Amygdala (tissue), 56 donors: ENCODE measurements at regions not wholly inside any gene's neighbourhood (a gene's known extent, or its start where the extent isn't known, plus 50 kb on each side); places are given as distances from the start of the nearest gene placed in this dataset.
"Not testable (repeated sequence)": the region's sequence is repeated elsewhere in the genome, so short reads cannot be mapped to it uniquely, and the experiment has no call there.

Source experiments
- DNase-seq, 56 donors: peaks; one replicate each; lab custom pipeline; 2025; lab: John Stamatoyannopoulos, UW

DNA sequence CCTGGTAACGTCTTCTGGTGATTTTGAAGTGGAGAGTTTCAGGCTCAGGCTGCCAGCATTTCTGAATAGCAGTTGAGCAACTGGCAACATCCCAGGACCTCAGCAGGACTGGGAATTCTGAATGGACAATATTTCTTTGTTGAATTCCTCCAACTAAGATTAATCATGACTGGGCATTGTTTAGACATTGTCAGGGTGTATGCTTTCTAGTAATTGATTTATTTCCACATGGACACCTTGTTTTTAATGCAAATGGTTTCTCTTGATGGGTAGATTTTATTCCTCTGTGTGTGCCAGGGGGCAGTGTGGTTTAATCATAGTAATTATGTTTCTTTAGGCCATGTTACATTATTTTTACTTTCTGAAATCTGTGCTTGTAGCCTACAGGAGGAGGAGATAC, 1004.7 kb upstream of the LCORL start:
- peak in 35 of 56 donors; percentile 0 to 63 (median 6) for DNase-seq

DNA sequence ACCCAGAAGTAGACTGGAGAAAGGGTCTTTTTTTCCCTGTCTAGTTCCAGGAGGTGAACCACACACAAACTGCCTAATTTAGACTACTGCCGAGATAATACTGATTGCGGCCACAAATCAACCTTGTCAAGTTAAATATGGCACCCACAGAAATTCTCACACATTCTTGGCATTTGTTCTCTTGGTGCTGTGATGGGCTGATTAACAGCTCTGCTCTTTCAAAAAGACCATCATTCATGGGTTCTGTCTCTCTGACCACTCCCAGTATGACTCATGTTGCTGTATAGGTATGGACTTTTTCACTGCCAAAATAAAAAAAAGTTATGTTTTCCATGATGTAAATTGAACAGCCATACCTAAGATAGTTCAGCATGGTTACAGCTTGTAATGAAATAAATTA, 1003.5 kb upstream of the LCORL start:
- no peak for DNase-seq

DNA sequence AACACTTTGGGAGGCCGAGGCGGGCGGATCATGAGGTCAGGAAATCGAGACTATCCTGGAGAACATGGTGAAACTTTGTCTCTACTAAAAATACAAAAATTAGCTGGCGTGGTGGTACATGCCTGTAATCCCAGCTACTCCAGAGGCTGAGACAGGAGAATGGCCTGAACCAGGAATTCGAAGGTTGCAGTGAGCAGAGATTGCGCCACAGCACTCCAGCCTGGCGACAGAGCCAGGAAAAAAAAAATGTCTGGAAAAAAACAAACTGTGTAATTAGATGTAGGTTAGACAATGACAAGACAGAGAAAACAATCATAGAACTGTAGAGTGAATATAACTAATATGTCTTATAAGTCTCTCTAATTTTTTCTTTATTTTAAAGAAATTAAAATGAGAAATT, 1002.5 kb upstream of the LCORL start:
- no peak for DNase-seq

DNA sequence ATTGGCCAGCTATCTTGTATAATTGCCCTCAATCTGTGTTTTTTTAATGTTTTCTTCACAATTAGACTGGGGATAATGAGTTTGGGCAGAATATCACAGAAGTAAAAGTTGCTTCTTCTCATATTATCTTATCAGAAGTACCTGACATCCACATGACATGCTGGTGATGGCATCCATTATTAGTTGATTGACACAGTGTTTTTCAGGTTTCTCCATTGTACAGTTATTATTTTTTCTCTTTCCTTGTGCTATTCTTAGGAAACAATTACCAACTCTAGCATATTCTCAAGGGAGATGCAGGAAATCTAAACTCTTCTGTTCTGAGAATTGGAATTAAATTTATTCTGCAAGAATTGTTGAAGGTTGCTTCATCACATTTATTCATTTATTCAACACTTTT, 1000.1 kb upstream of the LCORL start:
- DNase-seq, result no peak

DNA sequence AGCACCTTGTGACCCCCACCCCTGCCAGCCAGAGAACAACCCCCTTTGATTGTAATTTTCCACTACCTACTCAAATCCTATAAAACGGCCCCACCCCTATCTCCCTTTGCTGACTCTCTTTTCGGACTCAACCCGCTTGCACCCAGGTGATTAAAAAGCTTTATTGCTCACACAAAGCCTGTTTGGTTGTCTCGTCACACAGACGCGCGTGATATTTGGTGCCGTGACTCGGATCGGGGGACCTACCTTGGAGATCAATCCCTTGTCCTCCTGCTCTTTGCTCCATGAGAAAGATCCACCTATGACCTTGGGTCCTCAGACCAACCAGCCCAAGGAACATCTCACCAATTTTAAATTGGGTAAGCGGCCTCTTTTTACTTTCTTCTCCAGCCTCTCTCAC, 995.0 kb upstream of the LCORL start:
- DNase-seq, result not testable (repeated sequence)

DNA sequence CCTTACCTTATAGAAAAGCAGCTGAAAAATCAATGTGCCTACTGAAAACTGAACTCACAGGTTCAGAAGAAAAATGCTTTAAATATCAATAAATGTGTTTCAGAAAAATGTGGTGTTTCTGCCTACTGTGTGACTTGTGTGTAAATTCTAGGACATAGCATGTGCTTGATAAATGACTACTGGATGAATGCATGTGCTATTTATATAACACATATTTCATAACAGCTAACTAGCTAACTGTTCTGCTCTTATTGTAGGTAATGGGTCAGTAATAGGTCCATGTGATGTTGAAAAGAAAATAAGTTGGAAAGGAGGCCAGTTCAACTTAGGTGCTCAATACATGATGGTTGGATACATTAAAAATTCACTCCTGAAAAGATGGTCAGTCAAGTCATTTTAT, 993.0 kb upstream of the LCORL start:
- DNase-seq, result no peak

DNA sequence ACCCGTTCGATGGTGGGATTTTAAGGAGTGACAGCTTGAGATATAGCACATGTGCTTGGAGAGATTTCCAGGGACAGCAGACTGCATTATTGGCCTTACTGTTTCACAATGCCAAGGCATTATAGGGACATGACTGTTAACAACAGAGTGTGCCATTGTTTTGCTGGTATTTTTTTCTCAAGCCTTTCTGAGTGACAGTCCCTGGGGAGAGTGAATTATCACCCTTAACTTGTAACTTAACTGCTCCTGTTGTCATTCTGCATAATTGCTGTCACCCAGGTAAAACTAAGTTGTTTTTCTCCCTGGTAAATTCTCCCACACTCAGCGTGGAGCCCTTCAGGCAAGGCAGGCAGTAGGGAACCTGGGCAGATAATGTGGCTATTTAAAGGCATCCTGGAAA, 989.2 kb upstream of the LCORL start:
- no peak for DNase-seq

DNA sequence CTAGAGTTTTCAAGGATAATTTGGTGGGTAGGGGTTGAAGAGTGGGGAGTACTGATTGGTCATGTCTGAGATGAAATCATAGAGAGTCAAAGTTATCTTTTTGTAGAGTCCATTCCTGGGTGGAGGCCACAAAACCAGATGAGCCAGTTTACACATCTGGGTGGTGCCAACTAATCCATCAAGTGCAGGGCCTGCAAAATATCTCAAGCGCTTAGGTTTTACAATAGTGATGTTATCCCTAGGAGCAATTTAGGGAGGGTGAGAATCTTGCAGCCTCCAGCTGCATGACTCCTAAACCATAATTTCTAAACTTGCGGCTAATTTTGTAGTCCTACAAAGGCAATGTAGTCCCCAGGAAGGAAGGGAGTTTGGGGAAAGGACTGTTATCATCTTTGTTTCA, 988.3 kb upstream of the LCORL start:
- no peak for DNase-seq

DNA sequence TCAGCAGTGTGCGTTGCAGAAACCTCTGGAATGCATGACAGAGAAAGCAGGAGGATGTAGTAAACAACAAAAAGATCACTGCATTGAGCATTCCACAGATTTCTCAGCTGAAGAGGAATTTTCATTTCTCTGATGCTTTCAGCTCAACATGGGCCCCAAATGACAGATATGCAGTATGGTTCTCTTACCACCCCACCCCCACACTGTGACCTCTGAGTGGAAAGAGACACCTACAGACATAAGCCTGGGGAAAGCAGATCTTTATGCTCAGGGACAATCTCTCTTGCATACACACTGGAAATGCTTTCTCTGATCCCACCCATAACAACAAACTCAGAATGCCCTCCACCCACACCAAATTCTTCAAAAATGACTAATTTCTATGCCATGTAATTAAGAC, 983.7 kb upstream of the LCORL start:
- DNase-seq, result peak in 2 of 56 donors; percentile 9 to 25

DNA sequence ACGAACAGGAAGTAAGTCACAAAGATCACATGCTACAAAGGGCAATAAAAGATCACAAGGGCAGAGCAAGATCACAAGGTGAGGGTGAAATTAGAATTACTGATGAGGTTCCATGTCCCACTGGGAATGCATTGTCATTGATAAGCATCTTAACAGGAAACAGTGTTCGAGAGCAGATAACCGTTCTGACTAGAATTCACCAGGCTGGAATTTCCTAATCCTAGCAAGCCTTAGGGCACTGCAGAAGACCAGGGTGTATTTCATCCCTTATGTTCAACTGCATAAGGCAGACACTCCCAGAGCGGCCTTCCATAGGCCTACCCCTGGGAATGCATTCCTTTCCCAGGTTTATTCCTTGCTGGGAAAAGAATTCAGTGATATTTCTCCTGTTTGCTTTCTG, 980.6 kb upstream of the LCORL start:
- no peak for DNase-seq

DNA sequence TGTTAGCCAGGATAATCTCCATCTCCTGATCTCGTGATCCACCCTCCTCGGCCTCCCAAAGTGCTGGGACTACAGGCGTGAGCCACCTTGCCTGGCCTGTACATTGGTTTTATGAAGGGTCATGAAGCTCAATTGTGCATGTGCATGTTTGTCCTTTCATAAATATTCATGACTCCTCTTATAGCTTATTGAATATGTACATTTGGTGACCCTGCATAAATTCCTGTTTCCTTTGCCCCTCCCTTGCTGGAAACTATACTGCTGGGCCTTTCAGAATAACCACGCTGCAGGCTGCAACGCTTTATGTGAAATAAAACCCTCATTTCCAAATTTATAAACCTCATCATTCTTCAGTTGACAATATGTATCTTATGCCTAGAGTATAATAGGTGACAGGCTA, 978.0 kb upstream of the LCORL start:
- DNase-seq, result no peak

DNA sequence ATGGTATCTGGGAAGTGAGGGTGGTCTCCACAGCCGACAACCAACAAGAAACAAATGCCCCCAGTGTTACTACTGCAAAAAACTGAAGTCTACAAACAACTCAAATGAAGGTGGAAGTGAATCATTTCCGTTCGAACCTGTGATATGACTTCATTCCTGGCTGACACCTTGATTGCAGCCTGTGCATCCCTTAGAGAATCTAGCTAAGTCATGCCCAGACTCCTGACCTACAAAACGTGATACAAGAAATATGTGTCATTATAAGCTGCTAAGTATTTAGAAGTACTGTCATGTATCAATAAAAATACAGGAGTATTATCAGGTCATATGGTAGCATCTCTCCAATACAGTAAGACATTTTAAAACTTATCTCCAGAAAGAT, 959.7 kb upstream of the LCORL start:
- DNase-seq, result no peak

DNA sequence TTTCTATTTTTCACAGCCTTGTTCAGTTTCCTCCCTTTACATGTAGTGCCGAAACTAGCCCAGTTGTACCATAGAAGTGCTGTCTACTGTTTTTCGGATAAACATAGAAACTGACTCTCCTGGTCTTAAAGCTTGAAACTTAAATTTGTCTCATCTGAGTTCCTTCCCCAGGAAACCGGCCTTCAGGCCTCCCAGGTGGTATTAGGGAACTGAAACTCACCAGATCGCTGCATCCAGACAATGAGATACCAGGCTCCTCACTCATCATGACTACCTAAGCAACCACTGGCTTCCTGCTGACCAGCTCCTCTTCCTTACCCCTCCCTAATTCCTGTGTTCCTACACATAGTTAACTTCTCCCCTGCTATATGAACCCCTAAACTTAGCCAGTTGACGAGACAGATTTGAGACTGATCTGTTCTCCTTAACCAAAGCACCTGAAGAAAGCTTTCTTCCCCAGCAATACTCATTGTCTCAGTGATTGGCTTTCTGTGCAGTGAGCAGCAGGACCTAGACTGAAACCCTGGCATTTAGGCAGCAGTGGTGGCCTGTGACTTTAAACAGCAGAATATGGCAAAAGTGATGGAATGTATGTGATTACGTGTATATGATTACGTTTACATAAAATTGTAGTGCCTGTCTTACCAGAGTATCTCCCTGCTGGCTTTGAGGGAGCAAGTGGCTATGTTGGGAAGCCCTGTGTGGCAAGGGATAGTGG, 959.1 kb upstream of the LCORL start:
- DNase-seq, result no peak

DNA sequence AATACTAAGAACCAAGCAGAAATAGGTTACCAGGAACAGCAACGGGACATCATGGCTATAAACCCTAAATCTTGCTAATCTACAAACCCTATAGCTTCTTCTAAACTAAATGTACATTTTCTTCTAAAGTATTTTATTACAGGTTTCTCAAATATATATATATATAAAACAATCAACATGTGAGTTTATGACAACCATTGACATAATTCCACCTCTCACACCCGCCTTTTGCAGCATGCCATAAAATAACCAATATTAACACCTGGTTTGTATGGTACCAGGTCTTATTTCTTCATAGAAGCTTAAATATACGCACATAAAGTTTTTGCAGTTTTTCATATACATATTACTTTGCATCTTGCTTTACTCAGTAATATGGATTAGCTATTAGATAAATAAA, 955.3 kb upstream of the LCORL start:
- no peak for DNase-seq

DNA sequence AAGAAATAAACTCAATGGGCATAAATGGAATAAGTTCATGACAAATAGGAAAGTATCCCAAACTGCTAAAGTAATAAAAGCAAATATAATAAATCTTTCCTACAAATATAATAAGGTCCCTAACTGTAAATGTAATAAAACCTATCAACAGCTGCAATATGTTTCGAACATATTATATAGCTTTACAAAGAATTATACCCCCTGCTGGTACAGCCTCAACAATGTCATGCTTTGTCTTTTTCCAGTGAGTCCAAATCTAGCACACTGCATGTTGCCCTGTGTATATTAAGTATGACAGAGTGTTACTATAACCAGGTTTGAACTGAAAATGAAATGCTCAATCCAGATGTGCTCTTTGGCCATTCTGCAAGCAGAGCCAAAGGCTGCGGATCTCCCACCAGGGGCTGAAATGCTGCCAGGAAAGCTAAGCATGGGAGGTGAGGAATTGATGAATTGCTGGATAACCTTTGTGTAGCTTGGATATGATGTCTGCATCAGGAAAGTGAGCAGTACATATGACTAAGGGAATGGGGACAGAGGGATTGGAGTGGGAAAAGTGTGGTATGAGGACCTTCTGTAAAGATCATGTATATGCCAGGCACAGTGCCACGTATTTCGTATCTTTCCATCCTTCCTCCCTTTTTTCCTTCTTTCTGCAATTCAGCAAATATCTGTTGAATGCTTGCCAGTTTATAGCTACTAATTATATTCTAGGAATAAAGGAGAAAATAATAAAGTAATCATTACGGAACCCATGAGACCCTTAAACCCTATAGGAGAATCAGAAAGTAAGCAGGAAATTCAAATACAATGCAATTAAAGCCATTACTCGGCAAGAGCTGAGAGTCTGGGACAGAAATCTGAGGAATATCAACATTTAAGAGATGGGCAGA, 954.6 kb upstream of the LCORL start:
- no peak for DNase-seq

DNA sequence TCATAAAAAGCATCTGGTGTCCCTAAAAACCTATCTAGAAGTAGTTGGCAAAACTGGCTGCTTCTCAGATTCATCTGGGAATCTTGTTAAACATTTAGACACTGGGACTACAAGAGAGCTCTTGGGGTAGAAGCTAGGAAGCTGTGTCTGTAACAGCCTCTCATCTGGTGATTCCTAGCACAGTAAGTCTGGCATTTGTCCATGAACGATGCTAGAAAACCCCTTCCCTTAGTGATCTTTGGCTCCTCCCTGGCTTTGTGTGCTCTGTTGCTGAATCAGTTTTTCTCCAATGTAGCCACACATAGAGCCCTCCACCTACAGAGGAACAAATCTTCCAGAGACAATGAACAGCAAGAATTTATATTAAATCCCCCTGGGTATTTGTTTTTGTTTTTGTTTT, 951.7 kb upstream of the LCORL start:
- DNase-seq, result no peak

DNA sequence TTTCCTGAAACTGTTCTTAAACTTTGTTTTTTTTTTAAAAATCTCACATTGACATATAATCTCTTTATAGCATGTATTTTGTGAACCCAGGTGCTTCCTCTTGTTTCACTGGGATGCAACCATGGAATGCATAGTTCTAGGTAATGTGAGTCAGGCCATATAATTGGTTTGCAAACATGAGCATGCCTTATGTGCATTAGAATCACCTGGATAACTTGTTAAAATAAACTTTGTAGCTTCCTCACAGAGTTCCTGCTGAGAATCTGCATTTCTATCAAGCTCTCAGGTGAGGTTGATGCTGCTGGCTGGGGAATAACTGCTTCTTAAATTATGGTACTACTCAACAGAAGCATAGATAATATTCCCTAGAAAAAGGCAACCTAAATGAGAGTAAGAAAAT, 940.3 kb upstream of the LCORL start:
- DNase-seq, result no peak

DNA sequence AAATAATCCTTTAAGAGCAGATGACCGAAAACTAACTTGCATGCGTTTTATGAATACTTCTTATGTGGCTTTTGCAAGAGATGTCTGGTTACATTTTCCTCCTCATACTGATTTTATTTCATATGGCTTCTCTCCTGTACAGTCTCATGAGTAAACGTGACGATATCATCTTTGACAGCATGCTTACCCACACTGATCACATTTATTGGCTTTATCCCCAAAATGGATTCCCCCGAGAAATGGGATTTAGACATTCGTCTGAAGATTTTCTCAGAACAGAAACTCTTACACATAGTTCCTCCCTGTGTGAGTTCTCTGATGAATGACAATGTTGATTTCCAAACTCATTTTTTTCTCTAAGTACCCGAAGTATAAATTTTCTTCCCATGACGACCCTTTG, 939.7 kb upstream of the LCORL start:
- DNase-seq, result no peak

DNA sequence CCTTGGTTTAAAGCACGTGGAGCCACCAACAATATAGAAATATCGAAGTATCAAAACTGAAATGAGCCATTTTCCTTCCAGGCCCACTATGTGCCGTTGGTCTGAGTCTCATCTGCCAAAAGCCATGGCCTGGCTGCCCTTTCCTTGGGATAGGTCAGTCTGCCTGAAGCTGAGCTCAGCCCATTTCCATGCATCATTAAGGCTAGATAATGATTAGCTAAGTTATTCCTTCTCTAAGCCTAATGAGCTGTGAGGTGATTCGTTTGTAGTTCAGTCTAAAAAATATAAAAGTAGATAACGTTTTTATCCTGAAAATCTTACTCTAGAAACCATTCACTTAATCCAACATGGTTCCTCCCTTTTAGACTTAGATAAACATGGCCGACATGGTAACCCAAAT, 936.2 kb upstream of the LCORL start:
- no peak for DNase-seq

DNA sequence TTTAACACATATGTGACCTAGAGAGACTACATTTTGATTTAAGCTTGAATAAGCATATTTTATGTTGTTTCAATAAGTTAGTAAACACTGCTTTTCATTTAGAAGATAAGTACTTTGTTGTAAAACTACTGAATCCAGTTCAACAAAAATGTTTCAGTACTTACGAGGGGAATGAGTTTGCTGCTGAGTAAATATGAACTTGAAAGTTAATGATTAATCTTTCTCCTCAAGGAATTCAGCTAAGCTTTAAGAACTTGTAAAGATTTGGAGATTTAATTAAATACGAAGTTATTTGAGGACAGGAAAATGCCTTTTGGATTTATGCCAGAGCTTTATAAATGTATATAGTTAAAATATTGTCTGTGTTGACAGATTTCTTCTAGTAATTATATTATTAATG, 933.0 kb upstream of the LCORL start:
- no peak for DNase-seq

DNA sequence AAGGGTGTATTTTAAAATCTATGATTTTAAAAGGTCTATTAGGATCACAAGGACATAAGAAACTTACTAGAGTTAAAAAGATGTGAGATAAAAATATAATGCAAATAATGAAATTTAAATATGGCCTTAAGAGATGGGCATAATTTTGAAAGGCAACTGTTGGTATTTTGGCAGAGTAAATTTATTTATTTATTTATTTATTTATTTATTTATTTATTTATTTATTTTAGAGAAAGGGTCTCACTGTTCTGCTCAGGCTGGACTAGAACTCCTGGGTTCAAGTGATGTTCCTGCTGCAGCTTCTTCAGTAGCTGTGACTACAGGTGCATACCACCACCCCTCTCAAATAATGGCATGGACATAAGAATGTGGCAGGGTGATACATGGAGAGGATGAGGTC, 932.1 kb upstream of the LCORL start:
- DNase-seq, result no peak

DNA sequence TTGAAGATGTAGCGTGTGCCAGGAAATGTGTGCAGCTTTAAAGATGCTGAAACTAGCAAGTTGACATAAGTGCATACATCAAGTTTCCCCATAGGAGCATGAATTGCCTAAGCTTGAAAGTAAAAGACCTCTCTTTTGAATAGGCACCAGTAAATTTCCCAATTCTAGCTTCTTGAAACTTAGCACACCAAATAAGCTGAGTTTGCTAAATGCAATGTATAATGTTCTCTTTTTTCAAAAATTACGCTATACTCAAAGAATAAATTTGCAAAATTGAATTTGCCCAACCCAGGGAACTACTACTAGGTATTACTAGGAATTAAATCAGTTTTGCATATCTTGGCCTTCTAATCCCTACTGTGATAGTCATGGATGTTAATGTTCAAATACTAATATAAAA, 923.9 kb upstream of the LCORL start:
- no peak for DNase-seq
